Right lobe of liver (tissue), 4 donors: ENCODE measurements at regions not wholly inside any gene's neighbourhood (a gene's known extent, or its start where the extent isn't known, plus 50 kb on each side); places are given as distances from the start of the nearest gene placed in this dataset.
"Not testable (repeated sequence)": the region's sequence is repeated elsewhere in the genome, so short reads cannot be mapped to it uniquely, and the experiment has no call there.

Experiments used
- POLR2A ChIP-seq: fragments of 450-650 bp; IDR thresholded peaks from one replicate; pipeline ENCODE4 v1.6.1; 2017; ENCODE audit warnings: antibody characterized with exemption, mild to moderate bottlenecking
- TF ChIP-seq, protein P1 (sequence below), 4 donors: fragments of 200-600 bp in 3 of 4; fragments of 450-650 bp in 1 of 4; IDR thresholded peaks; one replicate each; pipeline versions ENCODE4 v1.5.1 to v1.8.0; 2016 to 2022; ENCODE audit warnings: antibody characterized with exemption in 4 of 4, mild to moderate bottlenecking in 2 of 4
- donor health status: DM: no; HTN: no; CAD: no.
- donor health status: DM: no; HTN: no; CAD: no.
- donor health status: DM: no; HTN: yes; CAD: no.

DNA sequence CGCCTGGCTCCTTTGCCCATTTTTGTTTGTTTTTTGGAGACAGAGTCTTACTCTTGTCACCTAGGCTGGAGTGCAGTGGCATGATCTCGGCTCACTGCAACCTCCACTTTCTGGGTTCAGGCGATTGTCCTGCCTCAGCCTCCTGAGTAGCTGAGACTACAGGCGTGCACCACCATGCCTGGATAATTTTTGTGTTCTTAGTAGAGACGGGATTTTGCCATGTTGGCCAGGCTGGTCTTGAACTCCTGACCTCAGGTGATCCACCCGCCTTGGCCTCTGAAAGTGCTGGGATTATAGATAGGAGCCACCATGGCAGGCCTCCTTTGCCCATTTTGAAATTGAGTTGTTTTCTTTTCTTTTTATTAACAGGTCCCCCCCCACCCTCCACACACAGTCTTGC is 89.4 kb upstream of the TPTE start:
- TF ChIP-seq, protein P1, sequence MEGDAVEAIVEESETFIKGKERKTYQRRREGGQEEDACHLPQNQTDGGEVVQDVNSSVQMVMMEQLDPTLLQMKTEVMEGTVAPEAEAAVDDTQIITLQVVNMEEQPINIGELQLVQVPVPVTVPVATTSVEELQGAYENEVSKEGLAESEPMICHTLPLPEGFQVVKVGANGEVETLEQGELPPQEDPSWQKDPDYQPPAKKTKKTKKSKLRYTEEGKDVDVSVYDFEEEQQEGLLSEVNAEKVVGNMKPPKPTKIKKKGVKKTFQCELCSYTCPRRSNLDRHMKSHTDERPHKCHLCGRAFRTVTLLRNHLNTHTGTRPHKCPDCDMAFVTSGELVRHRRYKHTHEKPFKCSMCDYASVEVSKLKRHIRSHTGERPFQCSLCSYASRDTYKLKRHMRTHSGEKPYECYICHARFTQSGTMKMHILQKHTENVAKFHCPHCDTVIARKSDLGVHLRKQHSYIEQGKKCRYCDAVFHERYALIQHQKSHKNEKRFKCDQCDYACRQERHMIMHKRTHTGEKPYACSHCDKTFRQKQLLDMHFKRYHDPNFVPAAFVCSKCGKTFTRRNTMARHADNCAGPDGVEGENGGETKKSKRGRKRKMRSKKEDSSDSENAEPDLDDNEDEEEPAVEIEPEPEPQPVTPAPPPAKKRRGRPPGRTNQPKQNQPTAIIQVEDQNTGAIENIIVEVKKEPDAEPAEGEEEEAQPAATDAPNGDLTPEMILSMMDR (IDR thresholded peaks at IDR 0.05): not testable (repeated sequence)
- not testable (repeated sequence) for TF ChIP-seq POLR2A
